ENCODE measurements at regions not wholly inside any gene's neighbourhood (a gene's known extent, or its start where the extent isn't known, plus 50 kb on each side); places are given as distances from the start of the nearest gene placed in this dataset.

- DNase-seq (ENCODE audit: low read depth, low spot score): no peak
- ChIA-PET POLR2A (interaction anchor here (0.7 to 1.0 kb wide), 4 partner anchors 10 to 791 kb away, joined by 3 to 7 read pairs (median 3); no protein-coding TSS in a partner anchor), CTCF (interaction anchor here (0.8 to 6.8 kb wide), 8 partner anchors 10 to 424 kb away, joined by 3 to 49 read pairs (median 6); no protein-coding TSS in a partner anchor)
- no peak for TF ChIP-seq CTCF (IDR thresholded peaks at IDR 0.05; ENCODE audit: insufficient read depth, low read length, missing control alignments)
- H3K4me3 ChIP-seq (ENCODE audit: low read depth, low read length): no peak overlapping the region; the same call in 1 of the 2 replicates
These were observed 64.1 kb upstream of the WDR26 start for GRCh38 chr1:224498574-224499170.

- no peak for DNase-seq (ENCODE audit: low read depth, low spot score)
- no peak overlapping the region for H3K4me3 ChIP-seq (ENCODE audit: low read depth, low read length)
- TF ChIP-seq CTCF (IDR thresholded peaks at IDR 0.05; ENCODE audit: insufficient read depth, low read length, missing control alignments): no peak
- POLR2A ChIA-PET: interaction anchor here (0.7 kb wide), 1 partner anchor 791 kb away, joined by 3 read pairs; no protein-coding TSS in a partner anchor
- CTCF ChIA-PET: interaction anchor here (0.8 to 6.8 kb wide), 7 partner anchors 9 to 424 kb away, joined by 3 to 49 read pairs (median 4); no protein-coding TSS in a partner anchor
These were observed 64.6 kb upstream of the WDR26 start for GRCh38 chr1:224499204-224499603.

- no peak for DNase-seq (ENCODE audit: low read depth, low spot score)
These were observed 66.2 kb upstream of the WDR26 start for GRCh38 chr1:224500796-224501195.

GRCh38 chr1:224501836-224502235 is 67.2 kb upstream of the WDR26 start:
- TF ChIP-seq CTCF (IDR thresholded peaks at IDR 0.05; ENCODE audit: insufficient read depth, low read length, missing control alignments): no peak
- ChIA-PET CTCF (interaction anchor here (1.0 to 7.1 kb wide), 3 partner anchors 12 to 351 kb away, joined by 3 to 44 read pairs (median 20); no protein-coding TSS in a partner anchor), POLR2A (no interaction called here)
- no peak for DNase-seq (ENCODE audit: low read depth, low spot score)
- no peak overlapping the region for H3K4me3 ChIP-seq (ENCODE audit: low read depth, low read length)

More at GRCh38 chr1:224500796-224501195, 66.2 kb upstream of the WDR26 start:
- ChIA-PET CTCF (interaction anchor here (1.0 to 7.1 kb wide), 3 partner anchors 13 to 352 kb away, joined by 3 to 44 read pairs (median 20); no protein-coding TSS in a partner anchor), POLR2A (no interaction called here)
- H3K4me3 ChIP-seq (ENCODE audit: low read depth, low read length): no peak overlapping the region
- no peak for TF ChIP-seq CTCF (IDR thresholded peaks at IDR 0.05; ENCODE audit: insufficient read depth, low read length, missing control alignments)

GRCh38 chr1:224502459-224503160 is 68.0 kb upstream of the WDR26 start:
- no peak overlapping the region for H3K4me3 ChIP-seq (ENCODE audit: low read depth, low read length)
- POLR2A ChIA-PET: no interaction called here
- TF ChIP-seq CTCF (IDR thresholded peaks at IDR 0.05; ENCODE audit: insufficient read depth, low read length, missing control alignments): no peak
- CTCF ChIA-PET: interaction anchor here (1.1 to 7.1 kb wide), 3 partner anchors 11 to 350 kb away, joined by 4 to 44 read pairs (median 20); no protein-coding TSS in a partner anchor
- DNase-seq (ENCODE audit: low read depth, low spot score): no peak
